ENCODE measurements at regions not wholly inside any gene's neighbourhood (a gene's known extent, or its start where the extent isn't known, plus 50 kb on each side); places are given as distances from the start of the nearest gene placed in this dataset.

- Mint-ChIP-seq H3K27me3 (no peaks in the 10 kb centered on the region), H3K4me3 (no peak overlapping the region), H3K4me1 (peaks cover 3% of the 10 kb centered on the region), H3K9me3 (ENCODE audit: insufficient read depth) (no peaks in the 10 kb centered on the region), H3K27ac (no peak overlapping the region)
- Histone ChIP-seq H4K20me1 (ENCODE audit: control insufficient read depth, insufficient read depth, low read length, poor library complexity, severe bottlenecking) (no peaks in the 10 kb centered on the region), H3K4me1 (ENCODE audit: control insufficient read depth in 2 of 2, insufficient read depth in 2 of 2, low read length in 2 of 2) (peaks cover 0 to 4% of the 10 kb centered on the region in 2 donors), H2AFZ (ENCODE audit: insufficient read depth, low read depth, low read length, poor library complexity, severe bottlenecking) (no peak overlapping the region), H3K79me2 (ENCODE audit: control insufficient read depth, insufficient read depth, low read length) (no peaks in the 10 kb centered on the region), H3K36me3 (replicated peaks in 1 of 2; ENCODE audit: control extremely low read depth in 1 of 2, control insufficient read depth in 1 of 2, extremely low read depth in 1 of 2, insufficient read depth in 2 of 2, low read length in 1 of 2) (no peaks in the 10 kb centered on the region), H3K9me3 (ENCODE audit: control extremely low read depth in 1 of 3, control insufficient read depth in 2 of 3, insufficient read depth in 1 of 3, low read length in 2 of 3) (no peaks in the 10 kb centered on the region), H3K9ac (ENCODE audit: low read length) (no peak overlapping the region), H3K4me3 (ENCODE audit: control extremely low read depth in 1 of 5, extremely low read depth in 1 of 5, insufficient read depth in 1 of 5, low read depth in 2 of 5, low read length in 4 of 5) (no peak overlapping the region), H3K27ac (ENCODE audit: low read length in 2 of 2) (no peak overlapping the region), H3K27me3 (replicated peaks in 1 of 4; ENCODE audit: control extremely low read depth in 1 of 4, control insufficient read depth in 3 of 4, insufficient read depth in 4 of 4, low read length in 3 of 4) (no peaks in the 10 kb centered on the region), H3K4me2 (replicated peaks; ENCODE audit: low read depth, low read length, poor library complexity, severe bottlenecking) (no peak overlapping the region)
- POLR2A ChIA-PET = no interaction called here
- intact Hi-C loops (cut with micrococcal nuclease) = no loop called here
- ATAC-seq (ENCODE audit: low read depth) (no peak), DNase-seq (no peak)
- TF ChIP-seq EZH2 (IDR thresholded peaks at IDR 0.05; ENCODE audit: borderline replicate concordance, insufficient read depth, low read depth, low read length, poor library complexity, severe bottlenecking) (no peak), CTCF (IDR thresholded peaks at IDR 0.05) (no peak)
- whole genome bisulfite sequencing (ENCODE audit: insufficient coverage) = no CpG with 5 or more reads among the region's 4 CpGs
- CTCF ChIA-PET = interaction anchor here (0.7 kb wide), 1 partner anchor 136 kb away, joined by 3 read pairs; no protein-coding TSS in a partner anchor
Observed at GRCh38 chr7:136403591-136403990, 426.4 kb upstream of the MTPN start.

GRCh38 chr7:136400877-136401276, 423.7 kb upstream of the MTPN start:
- Mint-ChIP-seq H3K9me3 (ENCODE audit: insufficient read depth) (no peaks in the 10 kb centered on the region), H3K27me3 (no peaks in the 10 kb centered on the region), H3K4me1 (no peaks in the 10 kb centered on the region), H3K4me3 (no peak overlapping the region), H3K27ac (no peak overlapping the region)
- Histone ChIP-seq H3K36me3 (replicated peaks in 1 of 2; ENCODE audit: control extremely low read depth in 1 of 2, control insufficient read depth in 1 of 2, extremely low read depth in 1 of 2, insufficient read depth in 2 of 2, low read length in 1 of 2) (no peaks in the 10 kb centered on the region), H3K79me2 (ENCODE audit: control insufficient read depth, insufficient read depth, low read length) (no peaks in the 10 kb centered on the region), H2AFZ (ENCODE audit: insufficient read depth, low read depth, low read length, poor library complexity, severe bottlenecking) (no peak overlapping the region), H3K4me1 (ENCODE audit: control insufficient read depth in 2 of 2, insufficient read depth in 2 of 2, low read length in 2 of 2) (peaks cover 0 to under 1% of the 10 kb centered on the region in 2 donors), H4K20me1 (ENCODE audit: control insufficient read depth, insufficient read depth, low read length, poor library complexity, severe bottlenecking) (no peaks in the 10 kb centered on the region), H3K9ac (ENCODE audit: low read length) (no peak overlapping the region), H3K9me3 (ENCODE audit: control extremely low read depth in 1 of 3, control insufficient read depth in 2 of 3, insufficient read depth in 1 of 3, low read length in 2 of 3) (no peaks in the 10 kb centered on the region), H3K27me3 (replicated peaks in 1 of 4; ENCODE audit: control extremely low read depth in 1 of 4, control insufficient read depth in 3 of 4, insufficient read depth in 4 of 4, low read length in 3 of 4) (no peaks in the 10 kb centered on the region), H3K27ac (ENCODE audit: low read length in 2 of 2) (no peak overlapping the region), H3K4me2 (replicated peaks; ENCODE audit: low read depth, low read length, poor library complexity, severe bottlenecking) (no peak overlapping the region), H3K4me3 (ENCODE audit: control extremely low read depth in 1 of 5, extremely low read depth in 1 of 5, insufficient read depth in 1 of 5, low read depth in 2 of 5, low read length in 4 of 5) (no peak overlapping the region)
- POLR2A ChIA-PET = no interaction called here
- ATAC-seq (ENCODE audit: low read depth) (no peak), DNase-seq (no peak)
- CTCF ChIA-PET = no interaction called here
- intact Hi-C loops (cut with micrococcal nuclease) = no loop called here
- no peak for TF ChIP-seq EZH2 (IDR thresholded peaks at IDR 0.05; ENCODE audit: borderline replicate concordance, insufficient read depth, low read depth, low read length, poor library complexity, severe bottlenecking)
- no peak for TF ChIP-seq CTCF (IDR thresholded peaks at IDR 0.05)
- WGBS (ENCODE audit: insufficient coverage) = no CpG with 5 or more reads among the region's 5 CpGs

Measured in B cell (primary cell).